GM19455 (cell line): ENCODE measurements at regions not wholly inside any gene's neighbourhood (a gene's known extent, or its start where the extent isn't known, plus 50 kb on each side); places are given as distances from the start of the nearest gene placed in this dataset.

Experiments
- ATAC-seq: cut with Tn5 transposase; IDR thresholded peaks from one replicate; pipeline ENCODE4 v1.9.1; 2021; ENCODE audit not compliant: unreplicated experiment

- ATAC-seq, result no peak
These were observed 230.2 kb downstream of the VRK1 start for GRCh38 chr14:97027256-97027999.

- no peak for ATAC-seq
These were observed 231.2 kb downstream of the VRK1 start for GRCh38 chr14:97028382-97028781.

- ATAC-seq, result no peak
These were observed 232.6 kb downstream of the VRK1 start for GRCh38 chr14:97029800-97030199.

GRCh38 chr14:97031530-97031929 is 234.3 kb downstream of the VRK1 start:
- no peak for ATAC-seq

GRCh38 chr14:97033556-97034081 is 236.4 kb downstream of the VRK1 start:
- no peak for ATAC-seq

GRCh38 chr14:97036086-97036852 is 239.1 kb downstream of the VRK1 start:
- no peak for ATAC-seq

- no peak for ATAC-seq
These were observed 242.7 kb downstream of the VRK1 start for GRCh38 chr14:97039717-97040363.

- no peak for ATAC-seq
These were observed 249.8 kb downstream of the VRK1 start for GRCh38 chr14:97046967-97047366.

GRCh38 chr14:97052001-97052400 is 254.8 kb downstream of the VRK1 start:
- no peak for ATAC-seq

- ATAC-seq, result no peak
These were observed 256.8 kb downstream of the VRK1 start for GRCh38 chr14:97053941-97054340.

- ATAC-seq, result no peak
These were observed 258.2 kb downstream of the VRK1 start for GRCh38 chr14:97055355-97055754.

GRCh38 chr14:97056086-97056485 is 258.9 kb downstream of the VRK1 start:
- ATAC-seq, result no peak

- no peak for ATAC-seq
These were observed 260.3 kb downstream of the VRK1 start for GRCh38 chr14:97057238-97058073.

GRCh38 chr14:97058074-97058467 is 260.9 kb downstream of the VRK1 start:
- no peak for ATAC-seq

- no peak for ATAC-seq
These were observed 261.4 kb downstream of the VRK1 start for GRCh38 chr14:97058589-97058988.

GRCh38 chr14:97061198-97061597 is 264.0 kb downstream of the VRK1 start:
- no peak for ATAC-seq

- ATAC-seq, result no peak
These were observed 264.5 kb downstream of the VRK1 start for GRCh38 chr14:97061714-97062113.

GRCh38 chr14:97065305-97066067 is 268.3 kb downstream of the VRK1 start:
- no peak for ATAC-seq

- no peak for ATAC-seq
These were observed 269.1 kb downstream of the VRK1 start for GRCh38 chr14:97066068-97066899.
